MCF 10A (cell line): ENCODE measurements at regions not wholly inside any gene's neighbourhood (a gene's known extent, or its start where the extent isn't known, plus 50 kb on each side); places are given as distances from the start of the nearest gene placed in this dataset.

Source experiments
- BruUV-seq: library from RNA; stranded (reverse); fragments of 400-500 nt; replicated peaks from 2 replicates; lab custom pipeline; 2021; lab: Mats Ljungman, UMichigan
- CTCF ChIA-PET: fragments of 300-600 bp; sonication (Branson Sonifier 250); formaldehyde crosslinking; extraction: SDS; loops from one replicate; lab custom pipeline; 2021; ENCODE audit warnings: antibody characterized with exemption, inconsistent platforms; lab: Yijun Ruan, JAX
- POLR2A ChIA-PET: fragments of 300-600, 350-650 bp; sonication (Branson Sonifier 250); formaldehyde crosslinking; extraction: SDS; loops from one replicate; lab custom pipeline; 2020; ENCODE audit warnings: antibody characterized with exemption, inconsistent platforms; lab: Yijun Ruan, JAX
- DNase-seq: peaks from one replicate; pipeline ENCODE4 v3.0.0-alpha.2; 2018; ENCODE audit not compliant: unreplicated experiment
- H3K27ac Mint-ChIP-seq: one replicate; pipeline ENCODE4 v1.8.0; 2022; ENCODE audit warnings: mild to moderate bottlenecking, low read depth, mixed read lengths; ENCODE audit not compliant: unreplicated experiment
- H3K27me3 Mint-ChIP-seq: one replicate; pipeline ENCODE4 v1.8.0; 2022; ENCODE audit warnings: mixed read lengths; ENCODE audit not compliant: insufficient read depth, unreplicated experiment
- H3K36me3 Mint-ChIP-seq: one replicate; pipeline ENCODE4 v1.8.0; 2022; ENCODE audit warnings: mild to moderate bottlenecking, moderate library complexity, mixed read lengths; ENCODE audit not compliant: insufficient read depth, unreplicated experiment
- H3K4me1 Mint-ChIP-seq: one replicate; pipeline ENCODE4 v1.8.0; 2022; ENCODE audit warnings: mixed read lengths; ENCODE audit not compliant: insufficient read depth, unreplicated experiment
- H3K4me3 Mint-ChIP-seq: one replicate; pipeline ENCODE4 v1.8.0; 2022; ENCODE audit warnings: mild to moderate bottlenecking, moderate library complexity, mixed read lengths; ENCODE audit not compliant: unreplicated experiment
- H3K9me3 Mint-ChIP-seq: one replicate; pipeline ENCODE4 v1.8.0; 2022; ENCODE audit warnings: mixed read lengths; ENCODE audit not compliant: unreplicated experiment
- intact Hi-C: fragments of 100-400 bp; cut with micrococcal nuclease; formaldehyde crosslinking; loops from 2 replicates; pipeline ENCODE4 v1.14.1; 2022
- TF ChIP-seq, protein P1 (sequence below): fragments of 200-600 bp; IDR thresholded peaks from one replicate; pipeline ENCODE4 v1.8.0; 2022; ENCODE audit warnings: antibody characterized with exemption, mild to moderate bottlenecking; ENCODE audit not compliant: unreplicated experiment

DNA sequence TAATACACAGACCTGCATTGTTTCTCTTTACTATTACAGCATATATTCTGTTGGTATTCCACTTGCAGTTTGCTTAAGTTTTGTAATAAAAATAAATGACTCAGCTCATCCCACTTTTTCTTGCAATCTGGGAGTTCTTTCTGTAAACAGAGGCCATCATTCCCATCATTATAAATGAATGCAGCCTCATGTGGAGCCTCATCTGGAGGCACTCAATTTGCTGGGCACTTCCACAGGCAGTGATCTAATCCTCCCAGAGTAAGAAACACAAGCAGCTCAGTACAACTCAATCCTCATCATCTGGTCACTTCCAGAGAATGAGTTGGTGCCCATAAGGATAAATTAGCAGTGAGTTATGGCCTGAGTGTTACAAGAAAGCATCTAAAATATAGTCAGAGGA lies 2801.9 kb downstream of the PCDH9 start:
- ChIA-PET CTCF (interaction anchor here (0.5 to 0.6 kb wide), 2 partner anchors 140 to 274 kb away, joined by 3 to 6 read pairs; no protein-coding TSS in a partner anchor), POLR2A (no interaction called here)
- intact Hi-C loops, result no loop called here
- TF ChIP-seq, protein P1, sequence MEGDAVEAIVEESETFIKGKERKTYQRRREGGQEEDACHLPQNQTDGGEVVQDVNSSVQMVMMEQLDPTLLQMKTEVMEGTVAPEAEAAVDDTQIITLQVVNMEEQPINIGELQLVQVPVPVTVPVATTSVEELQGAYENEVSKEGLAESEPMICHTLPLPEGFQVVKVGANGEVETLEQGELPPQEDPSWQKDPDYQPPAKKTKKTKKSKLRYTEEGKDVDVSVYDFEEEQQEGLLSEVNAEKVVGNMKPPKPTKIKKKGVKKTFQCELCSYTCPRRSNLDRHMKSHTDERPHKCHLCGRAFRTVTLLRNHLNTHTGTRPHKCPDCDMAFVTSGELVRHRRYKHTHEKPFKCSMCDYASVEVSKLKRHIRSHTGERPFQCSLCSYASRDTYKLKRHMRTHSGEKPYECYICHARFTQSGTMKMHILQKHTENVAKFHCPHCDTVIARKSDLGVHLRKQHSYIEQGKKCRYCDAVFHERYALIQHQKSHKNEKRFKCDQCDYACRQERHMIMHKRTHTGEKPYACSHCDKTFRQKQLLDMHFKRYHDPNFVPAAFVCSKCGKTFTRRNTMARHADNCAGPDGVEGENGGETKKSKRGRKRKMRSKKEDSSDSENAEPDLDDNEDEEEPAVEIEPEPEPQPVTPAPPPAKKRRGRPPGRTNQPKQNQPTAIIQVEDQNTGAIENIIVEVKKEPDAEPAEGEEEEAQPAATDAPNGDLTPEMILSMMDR, result no peak
- Mint-ChIP-seq H3K4me1 (no peaks in the 10 kb centered on the region), H3K27me3 (no peaks in the 10 kb centered on the region), H3K9me3 (no peaks in the 10 kb centered on the region), H3K4me3 (no peak overlapping the region), H3K27ac (no peak overlapping the region), H3K36me3 (no peaks in the 10 kb centered on the region)
- BruUV-seq, result no TSS peak
- peak; percentile 33 for DNase-seq

DNA sequence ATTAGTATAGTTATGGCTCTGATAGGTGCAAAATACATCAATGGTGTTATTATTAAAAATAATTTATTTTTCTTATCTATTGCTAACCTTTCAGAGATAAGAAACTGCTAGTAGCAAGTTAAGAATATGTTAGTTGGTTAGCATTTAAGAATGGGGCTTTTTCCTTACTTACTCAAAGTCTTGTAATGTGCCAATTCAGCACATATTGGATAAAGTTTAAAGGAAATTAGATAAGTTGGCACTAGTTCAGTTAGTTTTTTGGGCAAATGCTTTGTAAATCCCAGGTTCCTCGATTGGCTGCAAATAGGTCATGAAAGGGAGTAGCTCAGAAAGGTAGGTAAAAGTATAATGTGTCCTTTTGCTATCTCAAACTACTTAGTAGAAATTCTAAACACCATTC lies 2806.7 kb downstream of the PCDH9 start:
- H3K9me3 Mint-ChIP-seq, result no peaks in the 10 kb centered on the region
- TF ChIP-seq, protein P1, result no peak
- intact Hi-C loops, result no loop called here
- CTCF ChIA-PET, result interaction anchor here (0.7 kb wide), 1 partner anchor 1469 kb away, joined by 3 read pairs; no protein-coding TSS in a partner anchor
- DNase-seq, result no peak
- BruUV-seq, result no TSS peak
- no peaks in the 10 kb centered on the region for H3K4me1 Mint-ChIP-seq
- H3K36me3 Mint-ChIP-seq, result no peaks in the 10 kb centered on the region
- H3K4me3 Mint-ChIP-seq, result no peak overlapping the region
- POLR2A ChIA-PET, result no interaction called here
- no peak overlapping the region for H3K27ac Mint-ChIP-seq
- H3K27me3 Mint-ChIP-seq, result no peaks in the 10 kb centered on the region

DNA sequence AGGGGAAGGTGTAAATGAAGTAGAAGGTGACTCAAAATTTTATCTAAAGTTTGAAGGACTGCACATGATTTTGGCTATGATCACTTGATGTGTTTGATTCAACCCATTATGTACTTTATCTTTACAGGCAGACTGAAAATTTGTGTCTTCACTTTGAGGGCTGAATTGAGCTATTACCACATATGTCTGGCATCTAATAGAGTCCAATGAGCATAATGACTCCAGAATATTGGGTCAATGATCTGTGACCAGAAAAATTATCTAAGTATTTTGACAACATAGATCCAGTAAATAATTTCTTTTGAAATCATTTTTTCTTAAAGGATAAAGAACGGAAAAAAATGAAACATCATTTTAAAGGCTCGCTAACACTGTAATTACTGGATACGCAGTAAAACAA lies 2810.0 kb downstream of the PCDH9 start:
- intact Hi-C loops, result no loop called here
- no peak overlapping the region for H3K4me3 Mint-ChIP-seq
- H3K27me3 Mint-ChIP-seq, result no peaks in the 10 kb centered on the region
- no peak for DNase-seq
- no peak overlapping the region for H3K27ac Mint-ChIP-seq
- POLR2A ChIA-PET, result no interaction called here
- BruUV-seq, result no TSS peak
- H3K9me3 Mint-ChIP-seq, result no peaks in the 10 kb centered on the region
- H3K36me3 Mint-ChIP-seq, result no peaks in the 10 kb centered on the region
- TF ChIP-seq, protein P1, result no peak
- peaks cover 5% of the 10 kb centered on the region for H3K4me1 Mint-ChIP-seq
- CTCF ChIA-PET, result no interaction called here

DNA sequence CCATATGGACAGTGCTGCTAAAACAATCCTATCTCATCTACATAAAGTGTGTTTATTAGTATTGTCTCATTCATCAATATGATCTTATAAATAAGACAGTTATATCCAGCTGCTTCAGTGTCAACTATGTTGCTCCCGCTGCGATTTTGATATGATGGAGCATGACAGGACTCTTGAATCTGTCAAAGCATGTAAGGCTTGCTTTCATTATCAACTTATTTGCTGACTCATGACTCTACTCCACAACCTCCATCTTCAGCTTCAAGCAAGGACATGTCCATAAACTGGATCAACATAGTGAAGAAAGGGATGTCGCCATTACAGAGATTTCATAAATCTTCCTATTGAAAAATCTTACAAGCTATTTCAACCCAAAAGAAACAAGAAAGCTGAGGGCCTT lies 2812.6 kb downstream of the PCDH9 start:
- TF ChIP-seq, protein P1, result no peak
- CTCF ChIA-PET, result no interaction called here
- H3K9me3 Mint-ChIP-seq, result no peaks in the 10 kb centered on the region
- H3K4me3 Mint-ChIP-seq, result no peak overlapping the region
- H3K27me3 Mint-ChIP-seq, result no peaks in the 10 kb centered on the region
- H3K4me1 Mint-ChIP-seq, result peaks cover 5% of the 10 kb centered on the region
- DNase-seq, result no peak
- POLR2A ChIA-PET, result interaction anchor here (0.5 kb wide), 1 partner anchor 135 kb away, joined by 3 read pairs; no protein-coding TSS in a partner anchor
- no TSS peak for BruUV-seq
- intact Hi-C loops, result no loop called here
- no peaks in the 10 kb centered on the region for H3K36me3 Mint-ChIP-seq
- H3K27ac Mint-ChIP-seq, result no peak overlapping the region
